DMS153 (cell line): ENCODE measurements at regions not wholly inside any gene's neighbourhood (a gene's known extent, or its start where the extent isn't known, plus 50 kb on each side); places are given as distances from the start of the nearest gene placed in this dataset.
"Not testable (repeated sequence)": the region's sequence is repeated elsewhere in the genome, so short reads cannot be mapped to it uniquely, and the experiment has no call there.

Experiments used
- DNase-seq: peaks from one replicate; lab custom pipeline; 2025; lab: John Stamatoyannopoulos, UW

DNA sequence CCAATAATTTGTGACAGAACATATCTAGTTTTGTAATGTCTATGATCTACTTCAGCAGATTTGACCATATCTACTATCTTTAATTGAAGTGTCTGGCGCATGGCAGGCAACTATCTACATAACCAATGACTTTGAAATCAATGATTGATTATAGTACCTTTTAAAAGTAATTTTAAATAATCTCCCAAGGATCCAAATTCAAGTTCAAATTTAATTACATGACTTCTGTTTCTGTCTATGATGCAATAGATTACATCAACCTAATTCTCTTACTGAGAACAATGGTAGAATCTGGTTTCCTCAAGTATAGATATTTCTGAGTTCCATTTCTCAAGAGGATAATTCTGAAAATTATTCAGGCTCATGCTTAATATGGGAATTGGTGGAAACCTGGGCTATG is 177.4 kb upstream of the IL15 start:
- DNase-seq, result no peak

DNA sequence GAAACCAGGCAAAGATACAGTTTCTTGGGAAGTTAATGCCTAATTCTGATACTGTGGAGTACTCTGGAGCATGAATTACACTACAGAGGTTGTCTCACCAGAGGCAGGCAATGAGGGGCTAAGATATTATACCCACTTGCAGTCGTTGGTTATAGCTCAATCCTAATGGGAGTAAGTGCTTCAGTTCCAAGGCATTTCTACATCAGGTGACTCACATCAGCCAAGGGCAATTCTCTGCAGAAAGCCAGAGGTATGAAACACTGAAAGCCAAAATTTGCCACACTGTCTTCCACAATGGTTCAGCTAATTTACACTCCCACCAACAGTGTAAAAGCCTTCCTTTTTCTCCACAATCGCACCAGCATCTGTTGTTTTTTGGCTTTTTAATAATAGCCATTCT is 174.0 kb upstream of the IL15 start:
- no peak for DNase-seq

DNA sequence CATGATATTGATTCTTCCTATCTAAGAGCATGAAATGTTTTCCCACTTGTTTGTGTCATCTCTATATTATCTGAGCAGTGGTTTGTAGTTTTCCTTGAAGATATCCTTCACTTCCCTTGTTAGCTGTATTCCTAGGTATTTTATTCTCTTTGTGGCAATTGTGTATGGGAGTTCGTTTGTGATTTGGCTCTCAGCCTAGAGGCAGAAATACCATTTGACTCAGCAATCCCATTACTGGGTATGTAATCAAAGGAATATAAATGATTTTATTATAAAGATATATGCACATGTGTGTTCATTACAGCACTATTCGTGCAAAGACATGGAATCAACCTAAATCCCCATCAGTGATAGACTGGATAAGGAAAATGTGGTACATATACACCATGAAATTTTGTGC is 172.7 kb upstream of the IL15 start:
- DNase-seq, result no peak

DNA sequence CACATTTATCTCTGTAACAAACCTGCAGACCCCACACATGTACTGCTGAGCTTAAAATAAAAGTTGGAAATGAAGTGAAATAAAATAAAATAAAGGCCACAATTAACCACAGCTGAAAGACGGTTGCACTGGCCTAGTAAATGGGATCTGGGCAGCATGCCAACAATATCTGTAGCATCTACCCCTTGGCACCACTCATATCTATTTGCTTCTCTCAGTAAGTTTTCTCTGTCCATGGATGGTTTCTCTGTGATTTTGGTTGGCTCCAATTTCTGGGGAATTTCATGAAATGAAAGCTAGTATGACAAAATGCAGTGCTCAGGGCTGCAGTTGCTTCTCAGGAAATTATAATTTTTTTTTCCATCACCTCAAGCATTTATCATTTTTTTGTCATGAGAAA is 172.0 kb upstream of the IL15 start:
- DNase-seq, result peak; percentile 54

DNA sequence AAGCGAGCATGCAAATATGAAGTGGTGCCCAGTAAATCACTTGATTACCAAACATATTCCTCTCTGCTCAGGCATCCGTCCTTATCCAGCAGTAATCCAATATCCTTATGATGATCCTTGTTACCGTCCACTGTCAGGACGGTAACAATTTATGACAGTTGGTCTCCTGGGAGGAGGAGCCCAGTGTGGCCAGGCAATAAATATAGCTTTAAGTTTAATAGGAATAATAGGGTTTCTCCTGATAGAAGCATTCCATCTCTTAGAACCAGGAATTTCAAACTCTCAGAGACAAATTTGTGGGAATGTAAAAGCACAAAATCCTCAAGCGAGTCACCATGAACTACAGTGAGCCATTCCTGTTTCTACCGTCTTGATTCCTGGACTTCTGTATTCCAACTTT is 171.2 kb upstream of the IL15 start:
- DNase-seq, result no peak

DNA sequence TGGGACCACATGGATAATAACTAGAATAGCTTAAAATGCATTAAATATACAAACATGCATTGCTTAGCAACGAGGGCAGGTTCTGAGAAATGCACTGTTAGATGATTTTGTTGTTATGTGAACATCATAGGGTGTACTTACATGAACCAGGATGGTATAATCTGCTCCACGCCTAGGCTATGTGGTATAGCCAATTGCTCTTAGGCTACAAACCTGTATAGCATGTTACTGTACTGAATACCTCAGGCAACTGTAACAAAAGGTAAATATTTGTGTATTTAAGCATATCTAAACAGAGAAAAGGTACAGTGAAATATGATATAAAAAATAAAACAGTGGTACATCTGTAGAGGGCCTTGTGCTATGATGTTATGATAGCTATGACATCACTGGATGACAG is 169.2 kb upstream of the IL15 start:
- no peak for DNase-seq

DNA sequence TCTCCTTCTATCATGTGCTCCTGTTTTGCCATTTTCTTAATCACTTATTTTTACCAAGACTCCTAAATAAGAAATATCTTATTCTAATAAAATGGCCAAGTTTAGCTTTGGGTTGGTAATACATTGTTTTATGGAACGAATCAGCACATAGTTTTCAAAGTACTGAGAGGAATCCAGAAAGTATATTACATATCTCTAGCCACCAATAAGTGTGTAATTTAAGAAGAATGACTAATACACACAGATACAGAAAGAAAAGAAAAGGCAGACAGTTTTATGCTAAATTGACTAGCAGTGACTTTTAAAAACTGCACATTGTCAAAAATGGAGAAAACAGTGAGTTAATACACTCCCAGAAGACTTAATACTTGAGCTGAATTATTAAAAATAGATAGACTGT is 167.0 kb upstream of the IL15 start:
- no peak for DNase-seq

DNA sequence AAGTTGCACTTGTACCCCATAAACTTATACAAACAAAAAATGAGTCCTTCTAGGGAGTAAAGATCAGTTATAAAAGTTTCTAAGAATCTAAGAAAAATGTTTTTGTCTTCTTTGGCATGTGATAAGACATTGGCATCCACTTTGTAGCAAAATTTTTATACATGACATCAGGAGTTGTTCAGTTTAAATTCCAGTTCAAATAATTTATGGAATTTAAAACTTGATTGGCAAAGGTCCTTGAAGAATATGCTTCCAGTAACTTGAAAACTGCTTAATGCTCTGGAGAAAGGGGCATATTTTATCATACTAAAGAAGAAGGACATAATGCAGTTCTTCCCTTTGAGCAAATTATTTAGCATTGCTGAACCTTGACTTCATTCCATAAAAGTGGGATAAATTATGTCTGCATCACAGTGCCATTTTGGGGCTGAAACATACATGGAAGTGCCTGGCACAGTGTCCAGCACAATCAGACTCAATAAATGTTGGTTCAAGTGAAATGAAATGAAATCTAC is 163.3 kb upstream of the IL15 start:
- no peak for DNase-seq

DNA sequence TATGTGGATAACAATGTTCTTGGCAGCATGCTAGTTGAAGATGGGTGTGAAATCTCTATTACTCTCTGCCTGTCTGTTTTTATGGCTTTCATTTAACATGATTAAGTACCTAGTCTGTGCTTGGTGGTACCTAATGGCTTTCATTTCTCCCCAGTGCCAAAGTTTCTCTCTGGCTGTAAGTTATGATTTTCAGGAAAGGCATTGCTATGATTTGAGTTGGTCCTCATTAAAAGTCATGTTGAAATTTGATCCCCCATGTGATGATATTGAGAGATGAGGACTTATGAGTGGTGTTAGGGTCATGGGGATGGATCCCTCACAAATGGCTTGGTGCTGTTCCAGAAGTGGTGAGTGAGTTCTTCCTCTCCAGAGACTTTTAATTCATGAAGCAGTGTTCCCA is 162.4 kb upstream of the IL15 start:
- no peak for DNase-seq

DNA sequence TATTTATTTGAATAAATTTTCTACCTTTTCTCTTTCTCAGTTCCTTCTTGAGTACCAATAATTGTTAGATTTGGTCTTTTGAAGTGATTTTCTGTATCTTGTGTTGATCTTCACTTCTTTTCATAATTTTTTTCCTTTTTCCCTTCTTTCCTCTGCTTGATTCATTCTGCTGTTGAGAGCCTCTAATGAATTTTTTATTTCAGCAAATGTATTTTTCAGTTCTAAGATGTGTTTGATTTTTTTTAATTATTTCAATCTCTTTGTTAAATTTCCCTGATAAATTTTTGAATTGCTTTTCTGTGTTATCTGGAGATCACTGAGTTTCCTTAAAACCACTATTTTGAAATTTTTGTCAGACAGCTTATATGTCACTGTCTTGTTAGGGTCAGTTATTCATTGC is 155.4 kb upstream of the IL15 start:
- DNase-seq, result no peak

DNA sequence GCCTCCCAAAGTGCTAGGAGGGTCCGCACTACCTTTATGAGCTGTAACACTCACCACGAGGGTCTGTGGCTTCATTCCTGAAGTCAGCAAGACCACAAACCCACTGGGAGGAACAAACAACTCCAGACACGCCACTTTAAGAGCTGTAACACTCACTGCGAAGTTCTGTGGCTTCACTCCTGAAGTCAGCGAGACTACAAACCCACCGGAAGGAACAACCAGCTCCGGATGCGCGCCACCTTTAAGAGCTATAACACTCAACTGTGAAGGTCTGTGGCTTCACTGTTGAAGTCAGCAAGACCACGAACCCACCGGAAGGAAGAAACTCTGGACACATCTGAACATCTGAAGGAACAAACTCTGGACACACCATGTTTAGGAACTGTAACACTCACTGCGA is 152.1 kb upstream of the IL15 start:
- not testable (repeated sequence) for DNase-seq

DNA sequence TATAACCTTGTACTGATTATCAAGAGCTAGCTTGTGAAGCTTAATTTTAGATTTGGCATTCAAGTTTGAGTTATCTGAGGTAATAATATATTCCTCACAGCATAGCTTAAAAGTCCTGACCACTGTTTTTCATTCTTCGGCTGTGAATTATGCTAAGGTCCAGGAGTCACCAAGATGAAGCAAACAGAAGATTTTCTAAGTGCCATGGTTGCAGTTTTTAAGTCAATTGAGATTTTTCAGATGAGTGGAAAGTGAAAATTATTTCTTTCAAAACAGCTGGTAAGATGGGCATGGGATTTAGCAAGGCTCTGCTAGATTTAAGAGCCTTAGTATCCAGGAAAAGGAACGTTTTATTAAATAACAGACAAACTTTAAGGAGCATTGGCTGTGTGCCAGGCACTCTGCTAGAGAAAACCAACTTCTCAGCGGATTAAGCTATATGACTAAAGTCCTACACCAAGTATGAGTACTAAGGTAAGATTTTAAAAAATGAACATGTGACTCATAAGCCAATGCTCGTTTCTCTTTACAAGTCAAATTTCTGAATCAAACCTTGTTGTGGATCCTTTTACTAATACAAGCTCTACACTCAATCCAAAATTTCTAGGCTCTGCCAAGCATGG is 149.9 kb upstream of the IL15 start:
- no peak for DNase-seq

DNA sequence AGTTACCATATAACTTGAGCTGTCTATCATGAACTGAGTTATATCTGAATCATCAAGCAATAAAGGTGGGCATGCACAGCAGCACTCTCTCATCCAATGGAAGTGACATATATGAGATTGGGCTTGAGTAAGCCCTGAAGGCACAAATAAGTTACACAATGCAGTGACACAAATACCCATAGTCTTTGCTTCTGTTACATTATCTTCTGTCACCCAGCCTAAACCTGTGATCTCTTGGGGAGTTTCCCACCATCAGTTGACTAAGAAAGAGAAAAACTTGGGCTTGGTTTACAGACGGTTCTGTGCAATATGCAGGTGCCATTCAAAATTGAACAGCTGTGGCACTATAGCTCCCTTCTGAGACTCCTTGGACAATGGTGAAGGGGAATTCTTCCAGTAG is 138.8 kb upstream of the IL15 start:
- DNase-seq, result no peak

DNA sequence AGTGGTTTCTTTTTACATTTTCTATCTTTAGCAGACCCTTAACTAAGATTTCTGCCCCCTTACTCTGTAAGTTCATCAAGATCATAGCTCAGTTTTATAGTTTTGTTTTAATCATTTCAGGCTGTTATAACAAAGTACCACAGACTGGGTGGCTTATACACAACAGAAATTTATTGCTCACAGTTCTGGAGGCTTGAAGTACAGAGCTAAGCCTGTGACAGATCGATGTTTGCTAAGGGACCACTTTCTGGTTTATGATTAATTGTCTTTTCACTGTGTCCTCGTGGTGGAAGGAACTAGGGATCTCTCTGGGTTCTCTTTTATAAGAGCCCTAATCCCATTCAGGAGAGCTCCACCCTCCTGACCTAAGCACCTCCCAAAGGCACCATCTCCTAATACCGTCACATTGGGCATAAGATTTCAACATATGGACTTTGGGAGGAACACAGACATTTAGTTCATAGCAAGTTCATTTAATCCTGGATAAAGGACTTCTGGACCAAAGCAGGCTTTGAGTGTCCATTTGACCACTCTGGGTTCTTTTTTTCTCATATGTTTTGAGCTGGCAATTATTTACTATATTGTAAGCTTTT is 137.0 kb upstream of the IL15 start:
- DNase-seq, result no peak

DNA sequence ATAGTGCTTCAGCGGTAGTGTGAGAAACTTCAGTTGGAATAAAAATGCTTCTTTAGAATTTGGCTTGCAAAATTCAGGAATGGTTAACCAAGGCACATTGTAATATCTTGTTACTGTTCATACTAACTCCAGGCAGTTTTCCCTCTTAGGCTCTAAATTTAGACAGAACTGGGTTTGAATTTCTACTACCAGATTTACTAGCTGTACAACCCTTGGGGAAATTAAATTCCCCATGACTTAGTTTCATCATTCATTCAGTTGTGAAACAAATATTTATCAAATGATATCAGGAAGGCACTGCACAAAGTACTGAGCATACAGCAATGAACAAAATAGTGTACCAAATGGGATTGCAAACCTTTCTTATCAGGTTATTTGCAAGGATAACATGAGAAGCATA is 135.0 kb upstream of the IL15 start:
- no peak for DNase-seq

DNA sequence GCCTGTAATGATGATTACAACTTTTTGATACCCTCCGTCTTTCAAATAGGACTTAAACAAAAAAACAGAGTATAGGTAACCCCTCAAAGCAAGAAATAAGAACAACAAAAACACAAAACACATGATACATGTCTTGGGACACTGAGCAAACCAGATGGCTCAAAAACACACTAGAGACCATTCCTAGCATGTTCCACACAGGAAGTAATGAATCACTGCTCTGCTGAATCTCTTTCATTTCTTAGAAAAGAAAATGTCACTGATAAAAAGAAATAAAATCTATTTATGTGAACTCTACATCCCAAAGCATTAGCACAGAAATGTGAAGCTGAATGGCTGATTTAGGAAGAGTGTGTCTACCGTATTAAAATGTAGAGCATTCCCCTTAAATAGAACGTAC is 134.5 kb upstream of the IL15 start:
- DNase-seq, result no peak

DNA sequence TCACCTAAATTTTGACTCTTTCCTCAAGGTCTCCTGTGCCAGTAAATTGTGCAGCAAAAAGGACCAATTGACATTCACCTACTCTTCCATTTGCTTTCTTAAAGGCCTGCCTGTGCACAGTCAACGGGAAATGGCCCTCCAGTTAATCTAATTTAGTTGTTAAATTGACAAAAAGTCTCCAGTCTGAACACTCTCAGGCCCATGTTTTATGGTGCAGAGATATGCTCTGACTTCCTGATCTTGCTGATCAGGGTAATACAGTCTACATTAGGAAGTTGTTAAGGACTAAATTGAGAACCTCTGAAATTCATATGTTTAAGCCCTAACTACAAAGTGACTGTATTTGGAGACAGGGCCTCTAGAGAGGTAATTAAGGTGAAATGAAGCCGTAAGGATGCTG is 133.6 kb upstream of the IL15 start:
- DNase-seq, result no peak

DNA sequence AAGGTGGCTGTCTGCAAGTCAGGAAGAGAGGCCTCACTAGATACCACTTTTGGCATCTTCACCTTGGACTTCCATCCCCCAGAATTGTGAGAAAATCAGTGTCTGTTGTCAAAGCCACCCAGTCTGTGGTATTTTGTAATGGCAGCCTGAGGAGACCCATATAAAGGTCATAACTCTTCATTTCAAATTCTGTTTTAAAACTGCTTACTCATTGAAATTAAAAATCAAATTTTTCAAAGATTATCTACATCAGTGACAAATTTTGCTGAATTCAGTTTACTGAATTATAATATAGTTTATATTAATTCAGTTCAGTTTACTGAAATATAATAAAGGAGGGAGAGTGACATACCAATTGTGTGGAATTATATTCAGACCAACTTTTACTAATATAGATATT is 133.1 kb upstream of the IL15 start:
- DNase-seq, result no peak

DNA sequence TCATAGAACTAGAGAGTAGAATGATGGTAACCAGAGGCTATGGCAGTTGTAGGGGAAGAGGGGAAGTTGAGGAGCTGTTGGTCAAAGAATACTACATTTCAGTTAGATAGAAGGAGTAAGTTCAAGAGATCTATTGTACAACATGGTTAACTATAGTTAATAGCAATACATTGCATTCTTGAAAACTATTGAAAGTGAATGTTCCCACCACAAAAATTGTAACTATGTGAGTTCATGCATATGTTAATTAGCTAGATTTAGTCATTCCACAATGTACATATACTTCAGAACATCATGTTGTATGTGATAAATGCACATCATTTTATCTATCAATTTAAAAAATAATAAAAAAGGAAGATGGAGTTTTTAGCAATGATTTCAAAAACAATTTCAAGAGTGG is 125.3 kb upstream of the IL15 start:
- DNase-seq, result no peak

DNA sequence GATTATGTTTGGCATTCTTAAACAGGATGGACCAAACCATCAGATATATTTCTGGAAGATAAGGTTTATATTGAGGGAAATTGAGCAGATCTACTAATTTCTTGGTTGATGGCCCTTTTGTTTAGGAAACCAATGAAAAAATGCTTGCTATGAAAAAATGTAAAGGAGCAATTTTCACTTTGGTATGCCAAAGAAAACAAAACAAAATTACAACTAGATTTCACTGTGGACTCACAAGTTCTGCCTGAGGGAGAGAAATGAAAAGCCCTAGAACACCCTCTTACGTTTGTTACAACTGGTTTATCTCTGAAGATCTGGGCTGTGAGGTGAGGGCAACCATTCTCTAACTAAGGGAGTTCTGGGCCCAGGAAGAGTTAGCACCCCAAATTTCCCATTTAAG is 122.5 kb upstream of the IL15 start:
- DNase-seq, result no peak

DNA sequence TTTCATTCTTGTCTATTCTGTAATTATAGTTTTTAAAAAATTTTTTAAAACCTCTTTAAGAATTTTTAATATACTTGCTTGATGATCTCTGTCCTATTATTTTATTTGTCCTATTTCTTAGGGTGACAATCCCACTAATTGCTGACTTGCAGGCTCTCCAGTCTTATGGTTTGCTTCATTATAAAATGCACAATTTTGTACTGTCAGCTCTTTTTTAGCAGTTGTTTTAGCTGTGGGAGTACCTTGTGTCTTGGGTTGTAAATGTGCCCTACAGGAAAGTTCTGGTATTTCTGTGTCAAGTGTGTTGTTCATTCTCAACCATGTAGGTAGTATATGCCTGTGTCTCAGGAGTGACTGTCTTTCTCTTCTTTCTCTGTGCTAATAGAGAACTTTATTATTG is 118.2 kb upstream of the IL15 start:
- DNase-seq, result no peak

DNA sequence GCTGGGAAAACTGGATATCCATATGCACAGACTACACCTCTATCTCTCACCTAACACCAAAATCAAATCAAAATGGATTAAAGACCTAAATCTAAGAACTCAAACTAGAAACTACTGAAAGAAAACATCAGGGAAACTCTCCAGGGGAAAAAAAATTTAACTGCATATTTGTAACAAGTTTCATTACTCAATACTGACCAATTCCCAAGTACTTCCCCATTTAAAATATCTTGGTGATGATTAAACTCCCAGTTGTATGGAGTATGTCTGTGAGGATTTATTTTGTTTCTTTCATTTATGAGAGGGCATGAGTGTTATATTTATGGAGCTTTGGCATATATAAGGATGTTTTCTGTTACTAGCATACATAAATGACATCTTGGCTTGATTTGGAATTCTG is 112.3 kb upstream of the IL15 start:
- no peak for DNase-seq

DNA sequence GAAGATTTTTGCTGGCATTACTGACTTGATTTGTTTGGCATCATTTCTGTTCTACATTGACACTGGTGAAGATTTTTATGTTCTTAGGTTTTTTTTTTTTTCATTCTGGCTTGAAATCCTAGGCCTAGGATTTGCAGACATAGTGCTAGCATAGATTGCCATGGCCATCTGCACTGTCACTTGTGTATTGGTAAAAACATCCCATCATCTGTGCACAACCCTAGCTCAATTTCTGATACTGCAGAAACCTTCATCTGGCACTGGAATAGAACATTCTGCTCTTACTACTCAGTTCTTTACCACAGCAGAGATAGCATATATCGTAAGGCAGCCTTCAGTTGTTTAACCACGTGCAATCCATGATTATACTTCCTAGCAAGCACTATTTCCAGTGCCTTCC is 111.5 kb upstream of the IL15 start:
- DNase-seq, result no peak

DNA sequence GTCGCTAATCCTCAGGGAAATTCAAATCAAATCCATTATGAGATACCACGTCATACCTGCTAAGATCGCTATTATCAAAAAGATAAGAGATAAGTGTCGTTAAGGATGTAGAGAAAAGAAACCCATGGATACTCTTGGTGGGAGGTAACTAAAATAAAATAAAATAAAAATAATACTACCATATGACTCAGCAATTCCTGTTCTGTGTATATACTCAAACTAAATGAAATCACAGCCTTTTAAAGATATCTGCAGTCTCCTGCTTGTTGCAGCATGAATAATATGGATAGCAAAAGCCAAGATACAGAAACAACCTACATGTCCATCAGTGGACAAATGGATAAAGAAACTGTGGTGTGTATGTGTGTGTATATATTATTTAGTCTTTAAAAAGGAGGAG is 105.8 kb upstream of the IL15 start:
- no peak for DNase-seq
